Neural cell (in vitro differentiated cells): ENCODE measurements at regions not wholly inside any gene's neighbourhood (a gene's known extent, or its start where the extent isn't known, plus 50 kb on each side); places are given as distances from the start of the nearest gene placed in this dataset.

Experiments
- H2AFZ ChIP-seq: fragments of 200-600, 300-800 bp; sonication (generic), shearing (Covaris generic); 2 replicates; pipeline ENCODE4 v1.6.0; 2014; ENCODE audit warnings: low read depth, mild to moderate bottlenecking, antibody characterized with exemption, low read length, moderate library complexity
- H3F3A ChIP-seq: fragments of 200-600 bp; shearing (Covaris generic); 2 replicates; pipeline ENCODE4 v1.6.1; 2016; ENCODE audit warnings: mild to moderate bottlenecking, moderate library complexity, mixed read lengths, antibody characterized with exemption, low read length; ENCODE audit not compliant: insufficient read depth, poor library complexity, severe bottlenecking
- H3K27ac ChIP-seq: fragments of 200-600, 300-800 bp; sonication (generic), shearing (Covaris generic); 2 replicates; pipeline ENCODE4 v1.5.1; 2014; ENCODE audit warnings: mild to moderate bottlenecking, low read length, moderate library complexity
- H3K27me3 ChIP-seq: fragments of 300-800, 200-600 bp; sonication (generic), shearing (Covaris generic); 2 replicates; pipeline ENCODE4 v1.6.0; 2014; ENCODE audit warnings: mild to moderate bottlenecking, low read depth, low read length, moderate library complexity; ENCODE audit not compliant: insufficient read depth
- H3K36me3 ChIP-seq: fragments of 300-800, 200-600 bp; sonication (generic), shearing (Covaris generic); 2 replicates; pipeline ENCODE4 v1.5.1; 2014; ENCODE audit warnings: mild to moderate bottlenecking, antibody characterized with exemption, low read length, moderate library complexity; ENCODE audit not compliant: insufficient read depth
- H3K4me2 ChIP-seq: fragments of 300-800, 200-600 bp; sonication (generic), shearing (Covaris generic); 2 replicates; pipeline ENCODE4 v1.6.0; 2014; ENCODE audit warnings: mild to moderate bottlenecking, low read length
- H3K4me3 ChIP-seq: fragments of 300-800, 200-600 bp; sonication (generic), shearing (Covaris generic); 2 replicates; pipeline ENCODE4 v1.5.1; 2014; ENCODE audit warnings: mild to moderate bottlenecking, low read length, moderate library complexity
- H3K79me2 ChIP-seq: fragments of 200-600 bp; shearing (Covaris generic); replicated peaks from 2 replicates; pipeline ENCODE4 v1.6.0; 2014; ENCODE audit warnings: mild to moderate bottlenecking, low read length, moderate library complexity; ENCODE audit not compliant: insufficient read depth
- H3K9ac ChIP-seq: fragments of 300-800, 200-600 bp; sonication (generic), shearing (Covaris generic); 2 replicates; pipeline ENCODE4 v1.6.1; 2016; ENCODE audit warnings: mild to moderate bottlenecking, low read length, mixed read lengths
- H3K9me2 ChIP-seq: fragments of 200-600 bp; shearing (Covaris generic); 2 replicates; pipeline ENCODE4 v1.6.1; 2016; ENCODE audit warnings: mild to moderate bottlenecking, low read length, mixed read lengths; ENCODE audit not compliant: insufficient read depth
- H3K9me3 ChIP-seq: fragments of 200-600, 300-800 bp; sonication (generic), shearing (Covaris generic); 2 replicates; pipeline ENCODE4 v1.6.1; 2016; ENCODE audit warnings: mild to moderate bottlenecking, mixed run types, low read length, moderate library complexity, mixed read lengths
- H4K20me1 ChIP-seq: fragments of 200-600 bp; shearing (Covaris generic); 2 replicates; pipeline ENCODE4 v1.6.1; 2016; ENCODE audit warnings: mild to moderate bottlenecking, mixed run types; ENCODE audit not compliant: insufficient read depth
- CTCF ChIP-seq: fragments of 450-650 bp; IDR thresholded peaks from 2 replicates; pipeline ENCODE4 v1.5.1; 2014; ENCODE audit warnings: antibody characterized with exemption, mild to moderate bottlenecking, moderate library complexity; ENCODE audit not compliant: poor library complexity, severe bottlenecking
- EP300 ChIP-seq: fragments of 450-650 bp; conservative IDR thresholded peaks from 2 replicates; pipeline ENCODE4 v1.6.1; 2014; ENCODE audit warnings: antibody characterized with exemption, mild to moderate bottlenecking, moderate library complexity; ENCODE audit not compliant: poor library complexity, severe bottlenecking
- EZH2 ChIP-seq: fragments of 200-600, 300-800 bp; shearing (Covaris generic), sonication (generic); IDR thresholded peaks from 2 replicates; pipeline ENCODE4 v1.6.1; 2014; ENCODE audit warnings: antibody characterized with exemption, low read length, borderline replicate concordance, mild to moderate bottlenecking; ENCODE audit not compliant: insufficient read depth, poor library complexity, severe bottlenecking
- MXI1 ChIP-seq: fragments of 450-650 bp; conservative IDR thresholded peaks from 2 replicates; pipeline ENCODE4 v1.6.1; 2014; ENCODE audit warnings: antibody characterized with exemption, mild to moderate bottlenecking; ENCODE audit not compliant: poor library complexity, severe bottlenecking
- POLR2AphosphoS5 ChIP-seq: IDR thresholded peaks from 2 replicates; pipeline ENCODE4 v1.6.1; 2012
- RAD21 ChIP-seq: fragments of 450-650 bp; conservative IDR thresholded peaks from 2 replicates; pipeline ENCODE4 v1.6.1; 2014; ENCODE audit warnings: antibody characterized with exemption, mild to moderate bottlenecking, moderate library complexity
- REST ChIP-seq: IDR thresholded peaks from 2 replicates; pipeline ENCODE4 v1.6.1; 2012; ENCODE audit warnings: borderline replicate concordance
- SMC3 ChIP-seq: fragments of 450-650 bp; conservative IDR thresholded peaks from 2 replicates; pipeline ENCODE4 v1.6.1; 2014; ENCODE audit warnings: antibody characterized with exemption, mild to moderate bottlenecking, moderate library complexity; ENCODE audit not compliant: poor library complexity
- TAF1 ChIP-seq: IDR thresholded peaks from 2 replicates; pipeline ENCODE4 v1.6.1; 2012; ENCODE audit warnings: low read depth

- no peaks in the 10 kb centered on the region for H3K9me2 ChIP-seq
- H4K20me1 ChIP-seq, result no peaks in the 10 kb centered on the region
- TF ChIP-seq CTCF, result no peak
- no peak for TF ChIP-seq EP300
- TF ChIP-seq EZH2, result no peak
- no peak for TF ChIP-seq TAF1
- TF ChIP-seq POLR2AphosphoS5, result no peak
- no peak for TF ChIP-seq SMC3
- TF ChIP-seq MXI1, result no peak
- no peak for TF ChIP-seq RAD21
- TF ChIP-seq REST, result no peak
- H3K79me2 ChIP-seq, result no peaks in the 10 kb centered on the region
- H3K4me3 ChIP-seq, result no peak overlapping the region
- no peak overlapping the region for H3K27ac ChIP-seq
- H3K9ac ChIP-seq, result no peak overlapping the region
- H2AFZ ChIP-seq, result no peak overlapping the region
- peaks cover 5% of the 10 kb centered on the region for H3K9me3 ChIP-seq
- H3K36me3 ChIP-seq, result no peaks in the 10 kb centered on the region
- H3K4me2 ChIP-seq, result no peak overlapping the region
- H3F3A ChIP-seq, result no peaks in the 10 kb centered on the region
- no peaks in the 10 kb centered on the region for H3K27me3 ChIP-seq
Measured at GRCh38 chr4:147020456-147020855, 74.8 kb upstream of the TTC29 start.

- H3K27ac ChIP-seq, result no peak overlapping the region
- no peak overlapping the region for H2AFZ ChIP-seq
- no peaks in the 10 kb centered on the region for H3K27me3 ChIP-seq
- no peak overlapping the region for H3K9ac ChIP-seq
- no peak for TF ChIP-seq MXI1
- no peak for TF ChIP-seq TAF1
- no peak for TF ChIP-seq CTCF
- no peak for TF ChIP-seq RAD21
- TF ChIP-seq SMC3, result no peak
- no peak for TF ChIP-seq EZH2
- TF ChIP-seq POLR2AphosphoS5, result no peak
- no peak for TF ChIP-seq EP300
- no peak for TF ChIP-seq REST
- H4K20me1 ChIP-seq, result no peaks in the 10 kb centered on the region
- H3K79me2 ChIP-seq, result no peaks in the 10 kb centered on the region
- no peak overlapping the region for H3K4me3 ChIP-seq
- H3F3A ChIP-seq, result no peaks in the 10 kb centered on the region
- no peak overlapping the region for H3K4me2 ChIP-seq
- H3K9me3 ChIP-seq, result peaks cover 5% of the 10 kb centered on the region
- H3K9me2 ChIP-seq, result no peaks in the 10 kb centered on the region
- H3K36me3 ChIP-seq, result no peaks in the 10 kb centered on the region
Measured at GRCh38 chr4:147025042-147025441, 79.4 kb upstream of the TTC29 start.
